ENCODE measurements at regions not wholly inside any gene's neighbourhood (a gene's known extent, or its start where the extent isn't known, plus 50 kb on each side); places are given as distances from the start of the nearest gene placed in this dataset.

DNA sequence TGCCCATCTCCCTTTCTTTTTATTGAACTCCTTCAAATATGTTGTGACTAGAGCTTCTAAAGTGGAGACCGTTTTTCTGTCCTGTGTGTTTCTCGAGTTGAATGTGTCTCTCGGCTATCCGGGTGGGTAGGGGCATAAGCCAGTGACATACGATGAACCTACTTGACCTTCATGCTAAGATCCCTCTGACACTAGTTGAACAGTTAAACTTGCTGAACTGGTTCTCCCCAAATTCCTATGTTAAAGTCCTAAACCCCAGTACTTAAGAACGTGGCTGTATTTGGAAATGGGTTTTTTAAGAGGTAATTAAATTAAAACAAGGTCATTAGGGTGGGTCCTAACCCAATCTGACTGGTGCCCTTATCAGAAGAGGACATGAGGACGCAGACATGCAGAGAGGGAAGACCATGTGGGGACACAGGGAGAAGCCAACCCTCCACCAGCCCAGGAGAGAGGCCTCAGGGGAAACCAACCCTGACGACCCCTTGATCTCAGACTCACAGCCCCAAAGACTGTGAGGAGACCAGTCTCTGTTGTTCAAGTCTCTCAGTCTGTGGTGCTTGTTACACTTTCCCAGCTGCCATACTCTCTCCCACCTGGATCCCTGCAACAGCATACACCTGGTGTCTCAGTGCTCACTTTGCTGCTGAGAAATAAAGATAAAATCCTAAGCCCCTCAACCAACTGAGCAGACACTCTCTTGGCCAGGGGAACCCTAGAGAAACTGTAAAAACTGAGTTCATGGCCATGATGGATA, 208.4 kb downstream of the MYLK4 start:
- TF ChIP-seq, protein P1, sequence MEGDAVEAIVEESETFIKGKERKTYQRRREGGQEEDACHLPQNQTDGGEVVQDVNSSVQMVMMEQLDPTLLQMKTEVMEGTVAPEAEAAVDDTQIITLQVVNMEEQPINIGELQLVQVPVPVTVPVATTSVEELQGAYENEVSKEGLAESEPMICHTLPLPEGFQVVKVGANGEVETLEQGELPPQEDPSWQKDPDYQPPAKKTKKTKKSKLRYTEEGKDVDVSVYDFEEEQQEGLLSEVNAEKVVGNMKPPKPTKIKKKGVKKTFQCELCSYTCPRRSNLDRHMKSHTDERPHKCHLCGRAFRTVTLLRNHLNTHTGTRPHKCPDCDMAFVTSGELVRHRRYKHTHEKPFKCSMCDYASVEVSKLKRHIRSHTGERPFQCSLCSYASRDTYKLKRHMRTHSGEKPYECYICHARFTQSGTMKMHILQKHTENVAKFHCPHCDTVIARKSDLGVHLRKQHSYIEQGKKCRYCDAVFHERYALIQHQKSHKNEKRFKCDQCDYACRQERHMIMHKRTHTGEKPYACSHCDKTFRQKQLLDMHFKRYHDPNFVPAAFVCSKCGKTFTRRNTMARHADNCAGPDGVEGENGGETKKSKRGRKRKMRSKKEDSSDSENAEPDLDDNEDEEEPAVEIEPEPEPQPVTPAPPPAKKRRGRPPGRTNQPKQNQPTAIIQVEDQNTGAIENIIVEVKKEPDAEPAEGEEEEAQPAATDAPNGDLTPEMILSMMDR (IDR thresholded peaks at IDR 0.05) = no peak
- no peak for TF ChIP-seq POLR2A (IDR thresholded peaks at IDR 0.05)
- TF ChIP-seq POLR2AphosphoS5 (IDR thresholded peaks at IDR 0.05) = no peak
- no peak for TF ChIP-seq EP300 (IDR thresholded peaks at IDR 0.05)
